WTC11 (cell line): ENCODE measurements at regions not wholly inside any gene's neighbourhood (a gene's known extent, or its start where the extent isn't known, plus 50 kb on each side); places are given as distances from the start of the nearest gene placed in this dataset.

Experiments used
- ATAC-seq: fragments of 200-7000 bp; cut with Tn5 transposase; 2 replicates; pipeline ENCODE4 v1.10.0; 2021; ENCODE audit warnings: mild to moderate bottlenecking, moderate library complexity
- CTCF ChIA-PET: fragments of 300-600 bp; sonication (Branson Sonifier 250); formaldehyde crosslinking; loops from one replicate; lab custom pipeline; 2021; ENCODE audit warnings: antibody characterized with exemption; lab: Charles Lee
- POLR2A ChIA-PET: fragments of 350-600 bp; sonication (Branson Sonifier 250); formaldehyde crosslinking; loops from one replicate; lab custom pipeline; 2021; ENCODE audit warnings: antibody characterized with exemption; lab: Charles Lee
- DNase-seq: peaks from one replicate; pipeline ENCODE4 v3.0.0; 2021; ENCODE audit warnings: low spot score
- H3K27ac Mint-ChIP-seq: 2 replicates; pipeline ENCODE4 v1.8.0; 2021; ENCODE audit warnings: mixed read lengths
- H3K27me3 Mint-ChIP-seq: 2 replicates; pipeline ENCODE4 v1.8.0; 2021; ENCODE audit warnings: low read depth, mild to moderate bottlenecking, moderate library complexity, mixed read lengths
- H3K36me3 Mint-ChIP-seq: 2 replicates; pipeline ENCODE4 v1.8.0; 2021; ENCODE audit warnings: mixed read lengths
- H3K4me1 Mint-ChIP-seq: 2 replicates; pipeline ENCODE4 v1.8.0; 2022; ENCODE audit warnings: mixed read lengths
- H3K4me3 Mint-ChIP-seq: 2 replicates; pipeline ENCODE4 v1.8.0; 2021; ENCODE audit warnings: mild to moderate bottlenecking, moderate library complexity, mixed read lengths
- H3K9me3 Mint-ChIP-seq: 2 replicates; pipeline ENCODE4 v1.8.0; 2021; ENCODE audit warnings: mixed read lengths
- CBFB ChIP-seq: sonication (generic); formaldehyde crosslinking; IDR thresholded peaks from 2 replicates; pipeline ENCODE4 v1.8.1; 2022; ENCODE audit warnings: mild to moderate bottlenecking, low read depth, missing genetic modification reagents
- CREM ChIP-seq: sonication (generic); formaldehyde crosslinking; IDR thresholded peaks from 2 replicates; pipeline ENCODE4 v1.8.1; 2022; ENCODE audit warnings: mild to moderate bottlenecking, missing genetic modification reagents, moderate library complexity
- ELF4 ChIP-seq: sonication (generic); formaldehyde crosslinking; IDR thresholded peaks from 2 replicates; pipeline ENCODE4 v1.8.1; 2022; ENCODE audit warnings: low read depth, mild to moderate bottlenecking, moderate library complexity, missing genetic modification reagents
- GRHL2 ChIP-seq: fragments of 250-450 bp; sonication (Bioruptor Pico); IDR thresholded peaks from 2 replicates; pipeline ENCODE4 v1.8.0; 2022; ENCODE audit warnings: mild to moderate bottlenecking, moderate library complexity; ENCODE audit not compliant: insufficient replicate concordance, severe bottlenecking
- NFATC4 ChIP-seq: fragments of 250-450 bp; sonication (Bioruptor Pico); IDR thresholded peaks from 2 replicates; pipeline ENCODE4 v1.9.0; 2021; ENCODE audit warnings: mild to moderate bottlenecking
- RELA ChIP-seq: sonication (generic); formaldehyde crosslinking; IDR thresholded peaks from 2 replicates; pipeline ENCODE4 v1.8.1; 2022; ENCODE audit warnings: missing genetic modification reagents, mild to moderate bottlenecking, borderline replicate concordance
- ZBTB21 ChIP-seq: sonication (generic); formaldehyde crosslinking; IDR thresholded peaks from 2 replicates; pipeline ENCODE4 v1.8.1; 2023; ENCODE audit warnings: mild to moderate bottlenecking, missing genetic modification reagents, borderline replicate concordance
- ZNF138 ChIP-seq: sonication (generic); formaldehyde crosslinking; conservative IDR thresholded peaks from 2 replicates; pipeline ENCODE4 v1.8.1; 2022; ENCODE audit warnings: mild to moderate bottlenecking, moderate library complexity, missing genetic modification reagents
- ZNF263 ChIP-seq: sonication (generic); formaldehyde crosslinking; IDR thresholded peaks from 2 replicates; pipeline ENCODE4 v1.8.1; 2022; ENCODE audit warnings: low read depth, mild to moderate bottlenecking, moderate library complexity, missing genetic modification reagents
- ZNF396 ChIP-seq: fragments of 250-450 bp; sonication (Bioruptor Pico); IDR thresholded peaks from 2 replicates; pipeline ENCODE4 v1.8.0; 2021; ENCODE audit warnings: mild to moderate bottlenecking, moderate library complexity, borderline replicate concordance
- TF ChIP-seq, protein P1 (sequence below): sonication (generic); formaldehyde crosslinking; IDR thresholded peaks from 2 replicates; pipeline ENCODE4 v1.8.0; 2022; ENCODE audit warnings: mild to moderate bottlenecking, missing genetic modification reagents
- TF ChIP-seq, protein P2 (sequence below): fragments of 250-450 bp; sonication (Bioruptor Pico); IDR thresholded peaks from 2 replicates; pipeline ENCODE4 v1.9.0; 2021; ENCODE audit warnings: moderate library complexity, mild to moderate bottlenecking, inconsistent platforms, borderline replicate concordance
- TF ChIP-seq, protein P3 (sequence below): fragments of 250-450 bp; sonication (Bioruptor Pico); IDR thresholded peaks from 2 replicates; pipeline ENCODE4 v1.9.0; 2021; ENCODE audit warnings: mild to moderate bottlenecking, borderline replicate concordance
- TF ChIP-seq, protein P4 (sequence below): sonication (generic); formaldehyde crosslinking; IDR thresholded peaks from 2 replicates; pipeline ENCODE4 v1.8.1; 2023; ENCODE audit warnings: mild to moderate bottlenecking, moderate library complexity, missing genetic modification reagents
- TF ChIP-seq, protein P5 (sequence below): sonication (generic); formaldehyde crosslinking; IDR thresholded peaks from 2 replicates; pipeline ENCODE4 v1.8.0; 2022; ENCODE audit warnings: mild to moderate bottlenecking, missing genetic modification reagents
- TF ChIP-seq, protein P6 (sequence below): fragments of 250-450 bp; sonication (Bioruptor Pico); IDR thresholded peaks from 2 replicates; pipeline ENCODE4 v1.8.0; 2021; ENCODE audit warnings: mild to moderate bottlenecking

DNA sequence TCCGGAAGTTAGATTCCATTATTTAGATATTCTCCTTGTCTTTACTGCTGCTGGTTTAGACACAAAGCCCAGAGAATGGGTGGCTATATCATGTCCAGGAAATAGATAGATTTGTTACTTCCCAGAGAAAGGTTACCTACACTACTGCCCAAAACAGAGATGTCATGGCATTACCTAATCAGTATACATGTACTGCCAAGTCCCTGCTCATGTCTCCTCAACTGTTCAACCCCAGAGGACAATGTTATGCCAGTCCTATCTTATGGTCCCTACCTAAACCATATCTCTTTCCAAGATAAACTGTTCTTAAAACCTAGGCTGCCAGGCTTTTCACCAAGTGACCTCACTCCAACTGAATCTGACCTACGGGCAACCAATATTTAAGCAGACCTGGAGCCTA lies 209.5 kb upstream of the AR start (continued):
- TF ChIP-seq ZNF263 (no peak), ELF4 (CRISPR knock-in tag) (no peak), RELA (CRISPR knock-in tag) (no peak)
- TF ChIP-seq, protein P1, sequence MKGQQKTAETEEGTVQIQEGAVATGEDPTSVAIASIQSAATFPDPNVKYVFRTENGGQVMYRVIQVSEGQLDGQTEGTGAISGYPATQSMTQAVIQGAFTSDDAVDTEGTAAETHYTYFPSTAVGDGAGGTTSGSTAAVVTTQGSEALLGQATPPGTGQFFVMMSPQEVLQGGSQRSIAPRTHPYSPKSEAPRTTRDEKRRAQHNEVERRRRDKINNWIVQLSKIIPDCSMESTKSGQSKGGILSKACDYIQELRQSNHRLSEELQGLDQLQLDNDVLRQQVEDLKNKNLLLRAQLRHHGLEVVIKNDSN (CRISPR knock-in tag), result no peak

DNA sequence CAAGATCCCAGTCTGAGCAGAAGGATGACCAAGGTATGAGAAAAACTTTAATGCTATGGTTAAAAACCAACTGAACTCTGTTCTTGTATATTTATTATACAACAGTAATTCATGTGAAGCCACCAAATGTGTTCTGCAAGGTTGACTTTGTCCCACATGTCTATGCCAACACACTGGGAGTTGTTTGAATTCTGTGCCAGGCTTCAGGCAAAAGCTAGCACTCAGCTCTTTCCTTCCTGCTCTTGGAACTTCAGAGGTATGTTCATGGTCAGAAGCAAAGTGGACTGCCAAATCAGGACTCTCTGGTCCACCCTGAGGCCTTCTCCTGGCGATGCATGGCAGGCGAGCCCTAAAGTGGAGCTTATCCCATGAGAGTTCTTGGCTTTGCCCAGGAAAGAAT lies 205.6 kb upstream of the AR start:
- CTCF ChIA-PET, result no interaction called here
- H3K36me3 Mint-ChIP-seq, result no peaks in the 10 kb centered on the region
- ATAC-seq, result no peak
- POLR2A ChIA-PET, result interaction anchor here (0.6 kb wide), 1 partner anchor 134 kb away, joined by 3 read pairs; no protein-coding TSS in a partner anchor
- H3K4me3 Mint-ChIP-seq, result no peak overlapping the region
- H3K4me1 Mint-ChIP-seq, result no peaks in the 10 kb centered on the region
- no peaks in the 10 kb centered on the region for H3K9me3 Mint-ChIP-seq
- no peaks in the 10 kb centered on the region for H3K27me3 Mint-ChIP-seq
- no peak for TF ChIP-seq NFATC4 (CRISPR knock-in tag)
- TF ChIP-seq, protein P2, sequence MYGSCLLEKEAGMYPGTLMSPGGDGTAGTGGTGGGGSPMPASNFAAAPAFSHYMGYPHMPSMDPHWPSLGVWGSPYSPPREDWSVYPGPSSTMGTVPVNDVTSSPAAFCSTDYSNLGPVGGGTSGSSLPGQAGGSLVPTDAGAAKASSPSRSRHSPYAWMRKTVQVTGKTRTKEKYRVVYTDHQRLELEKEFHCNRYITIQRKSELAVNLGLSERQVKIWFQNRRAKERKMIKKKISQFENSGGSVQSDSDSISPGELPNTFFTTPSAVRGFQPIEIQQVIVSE (CRISPR knock-in tag), result no peak
- no peak for TF ChIP-seq CBFB
- no peak for TF ChIP-seq ZNF396 (CRISPR knock-in tag)
- TF ChIP-seq, protein P3, sequence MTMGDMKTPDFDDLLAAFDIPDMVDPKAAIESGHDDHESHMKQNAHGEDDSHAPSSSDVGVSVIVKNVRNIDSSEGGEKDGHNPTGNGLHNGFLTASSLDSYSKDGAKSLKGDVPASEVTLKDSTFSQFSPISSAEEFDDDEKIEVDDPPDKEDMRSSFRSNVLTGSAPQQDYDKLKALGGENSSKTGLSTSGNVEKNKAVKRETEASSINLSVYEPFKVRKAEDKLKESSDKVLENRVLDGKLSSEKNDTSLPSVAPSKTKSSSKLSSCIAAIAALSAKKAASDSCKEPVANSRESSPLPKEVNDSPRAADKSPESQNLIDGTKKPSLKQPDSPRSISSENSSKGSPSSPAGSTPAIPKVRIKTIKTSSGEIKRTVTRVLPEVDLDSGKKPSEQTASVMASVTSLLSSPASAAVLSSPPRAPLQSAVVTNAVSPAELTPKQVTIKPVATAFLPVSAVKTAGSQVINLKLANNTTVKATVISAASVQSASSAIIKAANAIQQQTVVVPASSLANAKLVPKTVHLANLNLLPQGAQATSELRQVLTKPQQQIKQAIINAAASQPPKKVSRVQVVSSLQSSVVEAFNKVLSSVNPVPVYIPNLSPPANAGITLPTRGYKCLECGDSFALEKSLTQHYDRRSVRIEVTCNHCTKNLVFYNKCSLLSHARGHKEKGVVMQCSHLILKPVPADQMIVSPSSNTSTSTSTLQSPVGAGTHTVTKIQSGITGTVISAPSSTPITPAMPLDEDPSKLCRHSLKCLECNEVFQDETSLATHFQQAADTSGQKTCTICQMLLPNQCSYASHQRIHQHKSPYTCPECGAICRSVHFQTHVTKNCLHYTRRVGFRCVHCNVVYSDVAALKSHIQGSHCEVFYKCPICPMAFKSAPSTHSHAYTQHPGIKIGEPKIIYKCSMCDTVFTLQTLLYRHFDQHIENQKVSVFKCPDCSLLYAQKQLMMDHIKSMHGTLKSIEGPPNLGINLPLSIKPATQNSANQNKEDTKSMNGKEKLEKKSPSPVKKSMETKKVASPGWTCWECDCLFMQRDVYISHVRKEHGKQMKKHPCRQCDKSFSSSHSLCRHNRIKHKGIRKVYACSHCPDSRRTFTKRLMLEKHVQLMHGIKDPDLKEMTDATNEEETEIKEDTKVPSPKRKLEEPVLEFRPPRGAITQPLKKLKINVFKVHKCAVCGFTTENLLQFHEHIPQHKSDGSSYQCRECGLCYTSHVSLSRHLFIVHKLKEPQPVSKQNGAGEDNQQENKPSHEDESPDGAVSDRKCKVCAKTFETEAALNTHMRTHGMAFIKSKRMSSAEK (CRISPR knock-in tag), result no peak
- no peak for TF ChIP-seq GRHL2 (CRISPR knock-in tag)
- no peak for TF ChIP-seq ZBTB21 (CRISPR knock-in tag)
- TF ChIP-seq, protein P4, sequence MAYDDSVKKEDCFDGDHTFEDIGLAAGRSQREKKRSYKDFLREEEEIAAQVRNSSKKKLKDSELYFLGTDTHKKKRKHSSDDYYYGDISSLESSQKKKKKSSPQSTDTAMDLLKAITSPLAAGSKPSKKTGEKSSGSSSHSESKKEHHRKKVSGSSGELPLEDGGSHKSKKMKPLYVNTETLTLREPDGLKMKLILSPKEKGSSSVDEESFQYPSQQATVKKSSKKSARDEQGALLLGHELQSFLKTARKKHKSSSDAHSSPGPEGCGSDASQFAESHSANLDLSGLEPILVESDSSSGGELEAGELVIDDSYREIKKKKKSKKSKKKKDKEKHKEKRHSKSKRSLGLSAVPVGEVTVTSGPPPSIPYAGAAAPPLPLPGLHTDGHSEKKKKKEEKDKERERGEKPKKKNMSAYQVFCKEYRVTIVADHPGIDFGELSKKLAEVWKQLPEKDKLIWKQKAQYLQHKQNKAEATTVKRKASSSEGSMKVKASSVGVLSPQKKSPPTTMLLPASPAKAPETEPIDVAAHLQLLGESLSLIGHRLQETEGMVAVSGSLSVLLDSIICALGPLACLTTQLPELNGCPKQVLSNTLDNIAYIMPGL (CRISPR knock-in tag), result no peak
- no peak for TF ChIP-seq ZNF138
- TF ChIP-seq, protein P5, sequence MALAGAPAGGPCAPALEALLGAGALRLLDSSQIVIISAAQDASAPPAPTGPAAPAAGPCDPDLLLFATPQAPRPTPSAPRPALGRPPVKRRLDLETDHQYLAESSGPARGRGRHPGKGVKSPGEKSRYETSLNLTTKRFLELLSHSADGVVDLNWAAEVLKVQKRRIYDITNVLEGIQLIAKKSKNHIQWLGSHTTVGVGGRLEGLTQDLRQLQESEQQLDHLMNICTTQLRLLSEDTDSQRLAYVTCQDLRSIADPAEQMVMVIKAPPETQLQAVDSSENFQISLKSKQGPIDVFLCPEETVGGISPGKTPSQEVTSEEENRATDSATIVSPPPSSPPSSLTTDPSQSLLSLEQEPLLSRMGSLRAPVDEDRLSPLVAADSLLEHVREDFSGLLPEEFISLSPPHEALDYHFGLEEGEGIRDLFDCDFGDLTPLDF (CRISPR knock-in tag), result no peak
- TF ChIP-seq, protein P6, sequence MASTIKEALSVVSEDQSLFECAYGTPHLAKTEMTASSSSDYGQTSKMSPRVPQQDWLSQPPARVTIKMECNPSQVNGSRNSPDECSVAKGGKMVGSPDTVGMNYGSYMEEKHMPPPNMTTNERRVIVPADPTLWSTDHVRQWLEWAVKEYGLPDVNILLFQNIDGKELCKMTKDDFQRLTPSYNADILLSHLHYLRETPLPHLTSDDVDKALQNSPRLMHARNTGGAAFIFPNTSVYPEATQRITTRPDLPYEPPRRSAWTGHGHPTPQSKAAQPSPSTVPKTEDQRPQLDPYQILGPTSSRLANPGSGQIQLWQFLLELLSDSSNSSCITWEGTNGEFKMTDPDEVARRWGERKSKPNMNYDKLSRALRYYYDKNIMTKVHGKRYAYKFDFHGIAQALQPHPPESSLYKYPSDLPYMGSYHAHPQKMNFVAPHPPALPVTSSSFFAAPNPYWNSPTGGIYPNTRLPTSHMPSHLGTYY (CRISPR knock-in tag), result no peak
- no peak for TF ChIP-seq CREM (CRISPR knock-in tag)
- TF ChIP-seq, protein P1 (CRISPR knock-in tag), result no peak
- TF ChIP-seq, all 79 proteins: peak for 0
- DNase-seq, result no peak
- H3K27ac Mint-ChIP-seq, result no peak overlapping the region
